PC-9 (cell line): ENCODE measurements at regions not wholly inside any gene's neighbourhood (a gene's known extent, or its start where the extent isn't known, plus 50 kb on each side); places are given as distances from the start of the nearest gene placed in this dataset.

Experiments
- CTCF ChIP-seq: fragments of 200-600 bp; sonication (generic); conservative IDR thresholded peaks from 2 replicates; pipeline ENCODE4 v1.6.1; 2017; ENCODE audit warnings: mixed run types, antibody characterized with exemption, mild to moderate bottlenecking, moderate library complexity
- EZH2 ChIP-seq: fragments of 200-600 bp; sonication (generic); IDR thresholded peaks from 2 replicates; pipeline ENCODE4 v1.8.0; 2017; ENCODE audit warnings: antibody characterized with exemption, low read depth

- TF ChIP-seq CTCF (no peak), EZH2 (no peak)
These were observed 140.8 kb upstream of the PHACTR3 start for GRCh38 chr20:59463541-59463940.
